HG02973 (cell line): ENCODE measurements at regions not wholly inside any gene's neighbourhood (a gene's known extent, or its start where the extent isn't known, plus 50 kb on each side); places are given as distances from the start of the nearest gene placed in this dataset.

Source experiments
- ATAC-seq: cut with Tn5 transposase; IDR thresholded peaks from one replicate; pipeline ENCODE4 v1.9.1; 2021; ENCODE audit warnings: moderate library complexity; ENCODE audit not compliant: unreplicated experiment

- no peak for ATAC-seq
These were observed 64.1 kb upstream of the EEPD1 start for GRCh38 chr7:36088966-36089365.

DNA sequence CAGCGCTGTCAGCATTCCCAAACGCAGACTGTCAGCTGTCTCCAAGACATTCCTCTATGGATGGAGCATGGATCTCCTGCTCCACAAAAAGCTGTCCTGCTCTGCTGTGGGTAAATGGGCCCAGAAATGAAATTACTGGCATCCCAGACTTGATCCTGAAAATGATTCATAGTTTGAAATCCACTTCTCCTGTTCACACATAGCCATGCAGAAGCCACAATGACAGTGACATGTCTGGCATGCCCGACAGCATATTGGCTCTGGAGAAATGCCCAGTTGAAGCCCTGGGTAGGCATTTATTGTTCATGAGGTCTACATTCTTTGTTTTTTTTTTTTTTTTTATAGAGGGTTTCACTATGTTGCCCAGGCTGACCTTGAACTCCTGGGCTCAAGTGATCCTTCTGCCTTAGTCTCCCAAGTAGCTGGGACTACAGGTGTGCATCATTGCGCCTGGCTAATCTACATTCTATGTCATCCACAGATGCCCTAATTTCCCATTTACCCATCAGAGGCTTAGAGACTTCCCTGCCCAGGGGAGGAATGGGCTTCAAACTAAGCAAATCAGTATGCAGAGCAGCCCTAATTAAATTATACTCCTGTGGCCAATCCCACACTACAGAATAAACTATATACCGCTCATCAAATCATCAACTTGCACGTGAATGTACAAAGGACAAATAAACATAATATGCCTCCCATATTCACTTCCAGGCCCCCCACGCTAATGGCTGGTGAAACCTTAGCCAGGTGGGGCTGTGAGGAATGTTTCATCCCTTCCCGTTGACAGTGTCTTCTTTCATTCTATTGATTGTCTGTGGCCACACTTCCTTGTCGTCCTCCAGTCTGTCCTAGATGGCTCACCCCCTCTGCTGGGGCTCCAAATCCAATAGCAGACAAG is 61.8 kb upstream of the EEPD1 start:
- no peak for ATAC-seq

GRCh38 chr7:36091874-36092176 is 61.2 kb upstream of the EEPD1 start:
- ATAC-seq = no peak

GRCh38 chr7:36092221-36092771 is 60.8 kb upstream of the EEPD1 start:
- no peak for ATAC-seq

DNA sequence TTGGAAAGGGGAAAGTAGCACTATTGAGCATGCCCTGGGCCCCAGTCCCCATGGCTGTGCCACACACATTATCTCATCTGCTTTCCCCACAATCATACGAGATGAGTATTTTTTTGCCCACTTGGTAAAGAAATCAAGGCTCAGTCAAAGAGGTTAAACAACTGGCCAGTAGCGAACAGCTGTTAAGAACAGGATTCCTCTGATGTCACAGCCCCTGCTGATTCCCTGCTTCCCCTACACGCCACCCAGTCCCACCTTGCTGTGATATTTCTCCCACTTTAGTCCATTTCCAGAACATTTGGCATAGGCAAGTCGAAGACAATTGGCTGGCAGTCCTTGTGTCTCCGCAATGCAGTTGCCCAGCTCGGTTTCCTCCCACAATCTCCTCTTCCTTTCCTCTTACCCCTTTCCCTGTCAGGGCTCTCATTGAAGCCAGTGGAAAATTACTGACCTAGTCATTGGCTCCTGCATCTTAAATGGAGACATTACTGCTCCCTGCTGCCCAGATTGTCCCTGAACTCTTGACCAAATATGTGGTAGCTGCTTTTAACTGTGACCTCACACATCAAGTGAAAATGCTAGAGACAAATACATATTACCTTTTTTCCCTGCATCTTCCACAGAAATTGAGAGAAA is 56.5 kb upstream of the EEPD1 start:
- ATAC-seq = no peak

- no peak for ATAC-seq
These were observed 55.0 kb upstream of the EEPD1 start for GRCh38 chr7:36098096-36098495.

- ATAC-seq = no peak
These were observed 52.8 kb upstream of the EEPD1 start for GRCh38 chr7:36100226-36100625.

DNA sequence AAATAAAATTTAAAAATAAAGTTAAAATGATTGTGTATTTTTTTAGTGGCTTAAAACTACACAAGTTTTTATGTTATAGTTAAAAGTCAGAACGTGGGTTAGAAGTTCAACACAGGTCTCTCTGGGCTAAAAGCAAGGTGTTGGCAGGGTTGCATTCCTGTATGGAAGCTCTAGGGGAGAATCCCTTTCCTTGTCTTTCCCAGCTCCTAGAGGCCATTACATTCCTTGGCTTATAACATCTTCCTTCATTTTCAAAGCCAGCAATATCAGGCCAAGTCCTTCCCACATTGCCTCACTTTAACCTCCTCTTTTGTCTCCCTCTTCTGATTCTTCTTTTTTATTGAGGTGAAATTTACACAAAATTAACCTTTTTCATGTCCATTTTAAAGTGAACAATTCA is 52.4 kb upstream of the EEPD1 start:
- ATAC-seq = no peak
